MG63 (cell line): ENCODE measurements at regions not wholly inside any gene's neighbourhood (a gene's known extent, or its start where the extent isn't known, plus 50 kb on each side); places are given as distances from the start of the nearest gene placed in this dataset.

ENCODE experiments used
- DNase-seq: peaks from one replicate; pipeline ENCODE4 v3.0.0-alpha.2; 2020
- H3K27me3 ChIP-seq: fragments of 250-450 bp; sonication (Bioruptor Pico); 2 replicates; pipeline ENCODE4 v1.5.1; 2020; ENCODE audit warnings: mild to moderate bottlenecking, moderate library complexity
- H3K36me3 ChIP-seq: fragments of 250-450 bp; sonication (Bioruptor Pico); 2 replicates; pipeline ENCODE4 v1.5.1; 2020; ENCODE audit warnings: mild to moderate bottlenecking, moderate library complexity
- H3K4me3 ChIP-seq: fragments of 250-450 bp; sonication (Bioruptor Pico); 2 replicates; pipeline ENCODE4 v1.5.1; 2020; ENCODE audit warnings: mild to moderate bottlenecking, moderate library complexity
- H3K9me3 ChIP-seq: fragments of 250-450 bp; sonication (Bioruptor Pico); 2 replicates; pipeline ENCODE4 v1.5.1; 2020; ENCODE audit warnings: mild to moderate bottlenecking, moderate library complexity

DNA sequence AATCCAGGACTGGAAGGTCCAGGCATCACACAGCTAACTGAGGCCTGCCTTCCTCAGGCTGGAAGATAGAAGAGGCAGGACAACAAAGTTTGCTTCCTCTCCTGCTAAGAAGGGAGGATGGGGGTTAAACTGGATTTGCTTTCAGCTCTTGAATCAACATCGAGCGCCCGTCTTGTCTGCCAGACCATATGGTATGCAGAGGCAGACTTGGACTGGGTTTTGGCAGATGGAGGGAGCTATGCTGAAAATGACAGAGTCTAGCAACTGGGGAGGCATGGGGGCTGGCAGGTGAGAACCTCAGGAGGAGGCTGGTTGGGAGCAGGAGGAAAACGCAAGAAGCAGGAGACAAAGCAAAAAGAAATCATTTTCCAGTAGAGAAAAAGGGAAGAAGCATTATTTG lies 289.5 kb upstream of the IL12B start:
- Histone ChIP-seq H3K27me3 (no peaks in the 10 kb centered on the region), H3K36me3 (no peaks in the 10 kb centered on the region), H3K4me3 (no peak overlapping the region), H3K9me3 (peaks cover 6% of the 10 kb centered on the region; the same call in 1 of the 2 replicates)
- DNase-seq, result no peak

DNA sequence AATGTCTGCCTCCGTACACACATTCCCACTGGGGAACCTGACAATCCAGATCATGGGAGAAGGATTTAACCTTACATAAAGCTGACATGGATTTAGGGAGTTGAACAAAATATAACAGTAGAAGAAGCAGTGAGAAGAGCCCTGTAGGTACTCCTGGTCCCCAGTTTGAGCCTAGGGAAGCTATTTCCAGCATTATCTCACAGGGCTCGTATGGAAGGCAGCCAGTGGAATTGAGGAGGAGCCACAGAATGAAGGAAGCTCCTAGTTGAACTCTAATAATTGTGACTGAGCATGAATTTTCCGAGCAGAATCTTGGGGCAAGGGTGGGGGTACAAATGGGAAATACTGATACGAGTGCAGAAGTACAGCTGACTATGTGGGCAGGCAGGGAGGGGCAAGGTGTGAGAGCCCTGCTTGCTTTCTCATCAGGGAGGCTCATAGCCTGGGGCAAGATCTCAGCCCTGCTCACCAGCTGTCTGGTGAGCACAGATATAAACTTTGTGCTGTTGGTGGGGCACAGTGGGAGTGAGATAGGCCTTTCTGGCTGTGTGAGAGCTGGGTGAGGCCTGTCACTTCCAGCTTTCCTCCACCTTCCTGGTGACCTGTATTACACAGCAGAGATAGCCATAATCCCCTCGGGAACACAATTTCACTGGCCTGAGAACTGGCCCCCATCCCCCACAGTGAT lies 290.7 kb upstream of the IL12B start:
- Histone ChIP-seq H3K9me3 (peaks cover 7% of the 10 kb centered on the region; the same call in 1 of the 2 replicates), H3K36me3 (no peaks in the 10 kb centered on the region), H3K4me3 (no peak overlapping the region), H3K27me3 (no peaks in the 10 kb centered on the region)
- DNase-seq, result no peak

DNA sequence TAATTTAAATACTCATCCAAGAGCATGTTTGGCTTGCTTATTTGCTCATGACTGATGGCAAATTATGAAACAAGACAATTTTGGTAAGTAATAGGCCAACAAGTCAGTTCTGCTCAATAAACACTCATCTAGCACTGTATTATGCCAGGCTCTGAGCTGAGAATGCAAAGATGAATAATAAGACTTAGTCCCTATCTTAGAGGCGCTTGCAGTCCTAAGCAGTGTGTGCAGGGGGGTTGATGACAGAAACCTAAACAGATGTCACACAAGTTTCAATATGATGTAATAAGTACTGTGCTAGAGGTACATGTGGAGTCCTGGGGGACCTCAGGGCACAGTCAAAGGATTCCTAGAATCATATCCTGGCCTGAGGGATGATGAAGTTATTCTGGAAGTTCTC lies 287.6 kb upstream of the ADRA1B start:
- Histone ChIP-seq H3K36me3 (no peaks in the 10 kb centered on the region), H3K4me3 (no peak overlapping the region)
- no peak for DNase-seq

DNA sequence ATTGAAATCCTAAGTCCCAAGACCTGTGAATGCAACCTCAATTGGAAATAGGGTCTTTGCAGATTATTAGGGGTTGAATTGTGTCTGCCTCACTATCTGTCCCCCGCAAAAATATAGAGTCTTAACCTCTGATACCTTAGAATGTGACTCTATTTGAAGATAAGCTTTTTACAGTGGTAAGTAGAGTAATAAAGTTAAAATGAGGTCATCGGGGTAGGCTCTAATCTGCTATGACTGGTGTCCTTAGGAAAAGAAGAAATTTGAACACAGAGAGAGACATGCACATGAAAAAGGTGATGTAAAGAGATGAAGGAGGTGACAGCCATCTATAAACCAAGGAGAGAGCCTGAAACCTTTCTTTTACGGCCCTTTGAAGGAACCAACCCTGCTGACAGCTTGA lies 287.1 kb upstream of the ADRA1B start:
- DNase-seq, result no peak
- peaks cover 10% of the 10 kb centered on the region; the same call in 1 of the 2 replicates for H3K9me3 ChIP-seq
- H3K4me3 ChIP-seq, result no peak overlapping the region
- no peaks in the 10 kb centered on the region; the same call in 1 of the 2 replicates for H3K27me3 ChIP-seq
- H3K36me3 ChIP-seq, result no peaks in the 10 kb centered on the region

More for the DNA sequence above, 287.6 kb upstream of the ADRA1B start:
- Histone ChIP-seq H3K9me3 (peaks cover 10% of the 10 kb centered on the region; the same call in 1 of the 2 replicates), H3K27me3 (no peaks in the 10 kb centered on the region; the same call in 1 of the 2 replicates)

DNA sequence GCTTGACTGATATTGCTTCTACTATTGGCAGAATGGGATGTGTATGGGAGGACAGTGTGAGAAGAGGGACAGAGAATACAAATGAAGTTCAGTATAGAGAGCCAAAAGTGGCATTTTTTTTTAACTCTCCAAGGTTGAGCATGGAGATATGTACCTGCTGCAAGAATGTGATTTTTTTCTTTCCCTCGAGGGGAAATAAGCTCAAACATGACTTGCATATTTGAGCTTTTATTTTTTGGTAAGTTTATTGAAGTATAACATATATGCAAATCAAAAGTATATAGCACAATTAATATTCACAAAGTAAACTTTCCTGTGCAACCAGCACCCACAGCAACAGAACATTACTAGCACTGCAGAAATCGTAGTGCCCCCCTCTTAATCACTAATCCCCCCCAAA lies 285.7 kb upstream of the ADRA1B start:
- H3K27me3 ChIP-seq, result no peaks in the 10 kb centered on the region; the same call in 1 of the 2 replicates
- DNase-seq, result no peak
- H3K9me3 ChIP-seq, result peaks cover 7% of the 10 kb centered on the region; the same call in 1 of the 2 replicates
- no peak overlapping the region for H3K4me3 ChIP-seq
- H3K36me3 ChIP-seq, result no peaks in the 10 kb centered on the region

DNA sequence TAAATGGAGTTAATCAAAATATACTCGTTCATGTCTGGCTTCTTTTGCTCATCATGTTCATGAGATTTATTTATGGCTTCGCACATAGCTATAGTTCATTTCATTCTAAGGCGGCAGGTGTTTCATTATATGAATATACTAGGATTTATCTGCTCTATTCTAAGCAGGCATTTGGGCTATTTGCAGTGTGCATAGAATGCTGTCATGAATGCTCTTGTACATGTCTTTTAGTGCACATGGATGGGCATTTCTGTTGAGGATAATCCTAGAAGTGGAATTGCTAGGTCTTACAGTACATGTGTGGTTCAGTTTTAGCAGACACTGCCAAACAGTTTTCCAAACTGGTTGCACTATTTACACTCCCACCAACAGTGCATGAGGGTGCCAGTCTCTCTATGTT lies 285.3 kb upstream of the ADRA1B start:
- no peak for DNase-seq
- Histone ChIP-seq H3K9me3 (peaks cover 7% of the 10 kb centered on the region; the same call in 1 of the 2 replicates), H3K4me3 (no peak overlapping the region), H3K36me3 (no peaks in the 10 kb centered on the region), H3K27me3 (no peaks in the 10 kb centered on the region; the same call in 1 of the 2 replicates)

DNA sequence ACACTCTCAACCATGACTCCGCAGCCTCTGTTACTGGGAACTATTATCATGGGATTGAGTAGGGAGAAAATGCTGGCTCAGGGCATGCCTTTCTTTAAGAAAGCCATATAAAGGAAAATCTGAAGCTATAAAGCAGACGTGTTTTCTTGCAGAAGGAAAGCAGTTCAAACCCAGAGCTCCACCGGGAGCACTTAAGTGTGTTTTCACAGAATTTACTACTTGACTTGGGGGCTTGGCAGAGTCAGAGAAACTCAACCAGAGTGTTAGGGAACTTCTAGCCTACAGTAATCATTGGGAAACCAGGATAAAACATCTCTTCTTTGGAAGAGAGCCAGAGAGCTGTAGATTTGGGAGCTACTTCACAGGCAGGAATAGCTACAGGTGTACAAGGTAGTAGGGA lies 283.4 kb upstream of the ADRA1B start:
- H3K9me3 ChIP-seq, result peaks cover 5% of the 10 kb centered on the region; the same call in 1 of the 2 replicates
- DNase-seq, result no peak
- H3K4me3 ChIP-seq, result no peak overlapping the region
- no peaks in the 10 kb centered on the region for H3K36me3 ChIP-seq
- H3K27me3 ChIP-seq, result no peaks in the 10 kb centered on the region; the same call in 1 of the 2 replicates

DNA sequence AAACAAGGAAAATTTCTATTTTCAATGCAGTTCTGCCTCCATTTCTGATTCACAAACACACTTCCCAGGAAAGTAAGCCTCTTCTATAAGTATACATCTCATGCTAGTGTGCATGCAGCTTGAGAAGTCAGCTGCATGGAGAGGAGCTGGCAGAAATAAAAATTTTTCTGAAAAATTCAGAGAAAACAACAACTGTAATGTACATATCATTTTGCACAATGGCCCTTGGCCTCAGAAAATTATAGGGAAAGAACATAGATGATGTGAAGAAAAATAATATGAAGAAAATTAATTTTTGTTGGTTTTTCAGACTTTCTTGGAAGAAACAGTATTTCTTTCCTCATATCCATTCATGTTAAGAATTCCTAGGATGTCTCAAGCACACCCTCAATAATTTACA lies 277.8 kb upstream of the ADRA1B start:
- no peak overlapping the region for H3K4me3 ChIP-seq
- DNase-seq, result no peak
- H3K9me3 ChIP-seq, result no peaks in the 10 kb centered on the region; the same call in 1 of the 2 replicates
- H3K36me3 ChIP-seq, result no peaks in the 10 kb centered on the region
- H3K27me3 ChIP-seq, result no peaks in the 10 kb centered on the region; the same call in 1 of the 2 replicates

DNA sequence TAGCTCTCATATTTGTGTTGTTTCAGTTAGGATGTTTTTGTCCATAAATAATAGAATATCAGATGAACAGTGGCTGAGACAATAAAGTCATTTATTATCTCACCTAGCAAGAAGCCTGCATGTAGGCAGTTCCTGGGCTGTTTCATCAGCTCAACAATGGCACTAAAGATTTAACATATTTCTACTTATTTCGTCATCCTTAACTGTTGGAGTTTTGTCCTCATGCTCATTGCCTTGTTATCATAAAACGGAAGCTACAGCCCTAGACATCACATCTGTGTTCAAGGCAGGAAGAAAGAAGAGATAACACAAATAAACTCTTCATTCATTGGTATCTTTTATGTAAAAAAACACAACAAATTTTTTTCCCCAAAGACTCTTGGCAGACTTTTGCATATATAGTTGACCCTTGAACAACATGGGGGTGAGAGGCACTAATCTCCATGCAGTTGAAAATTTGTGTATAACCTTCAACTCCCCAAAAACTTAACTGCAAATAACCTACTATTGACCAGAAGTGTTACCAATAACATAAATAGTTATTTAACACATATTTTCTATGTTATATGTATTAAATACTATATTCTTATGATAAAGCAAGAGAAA lies 277.2 kb upstream of the ADRA1B start:
- Histone ChIP-seq H3K36me3 (no peaks in the 10 kb centered on the region), H3K9me3 (no peaks in the 10 kb centered on the region; the same call in 1 of the 2 replicates), H3K27me3 (no peaks in the 10 kb centered on the region), H3K4me3 (no peak overlapping the region)
- DNase-seq, result no peak

DNA sequence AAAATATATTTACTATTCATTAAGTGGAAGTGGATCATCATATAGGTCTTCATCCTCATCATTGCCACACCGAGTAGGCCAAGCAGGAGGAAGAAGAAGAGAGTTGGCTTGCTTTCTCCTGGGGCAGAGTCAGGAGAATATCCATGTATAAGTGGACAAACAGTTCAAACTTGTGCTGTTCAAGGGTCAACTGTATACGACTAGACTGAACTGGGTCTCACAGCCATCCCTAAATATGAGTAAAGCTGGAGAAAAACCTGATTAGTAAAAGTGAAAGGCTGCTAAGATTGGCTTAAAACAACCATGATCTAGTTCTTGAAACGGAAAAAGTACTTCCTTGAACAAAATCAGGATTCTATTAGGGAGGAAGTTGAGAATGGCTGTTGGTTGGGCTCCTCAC lies 276.7 kb upstream of the ADRA1B start:
- no peak overlapping the region for H3K4me3 ChIP-seq
- H3K9me3 ChIP-seq, result no peaks in the 10 kb centered on the region; the same call in 1 of the 2 replicates
- DNase-seq, result no peak
- no peaks in the 10 kb centered on the region for H3K36me3 ChIP-seq
- no peaks in the 10 kb centered on the region for H3K27me3 ChIP-seq

DNA sequence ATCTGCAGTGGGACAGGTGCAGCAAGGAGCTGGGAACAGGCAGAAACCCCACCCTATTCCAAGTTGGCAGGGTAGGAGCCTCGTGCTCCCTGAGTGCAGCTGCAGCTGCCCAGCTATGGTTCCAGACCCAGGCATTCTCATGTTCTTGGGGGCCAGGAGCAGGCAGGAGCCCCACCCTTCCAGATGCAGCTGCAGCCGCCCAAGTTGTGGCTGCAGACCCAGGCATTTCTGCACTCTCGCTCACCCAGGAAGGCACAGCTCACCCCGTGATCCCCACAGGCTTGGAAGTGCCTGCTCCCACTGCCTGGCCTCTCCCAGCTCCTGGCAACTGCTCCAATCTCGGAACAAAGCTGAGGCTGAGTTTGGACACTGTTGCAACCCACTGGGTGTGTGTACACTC lies 275.8 kb upstream of the ADRA1B start:
- H3K36me3 ChIP-seq, result no peaks in the 10 kb centered on the region
- DNase-seq, result no peak
- no peak overlapping the region for H3K4me3 ChIP-seq
- H3K27me3 ChIP-seq, result no peaks in the 10 kb centered on the region
- no peaks in the 10 kb centered on the region for H3K9me3 ChIP-seq

DNA sequence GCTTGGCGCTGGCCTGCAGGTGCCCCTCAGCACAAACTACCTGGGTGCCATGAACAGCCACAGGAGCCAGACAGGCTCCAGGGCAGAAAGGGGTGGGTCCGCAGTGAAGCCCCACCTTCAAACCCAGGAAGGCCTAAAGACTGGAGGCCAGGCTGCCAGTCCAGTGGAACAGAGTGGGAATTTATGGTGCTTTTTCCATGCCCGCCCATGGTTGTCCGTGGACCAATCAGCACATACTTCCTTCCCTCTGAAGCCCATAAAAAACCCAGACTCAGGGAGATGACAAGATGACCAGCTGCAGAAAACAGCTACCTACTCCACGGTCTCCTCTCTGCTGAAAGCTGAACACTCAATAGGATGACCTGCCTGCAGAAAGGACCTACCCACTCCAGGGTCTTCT lies 275.4 kb upstream of the ADRA1B start:
- H3K27me3 ChIP-seq, result no peaks in the 10 kb centered on the region
- H3K9me3 ChIP-seq, result no peaks in the 10 kb centered on the region
- H3K4me3 ChIP-seq, result no peak overlapping the region
- H3K36me3 ChIP-seq, result no peaks in the 10 kb centered on the region
- DNase-seq, result no peak

DNA sequence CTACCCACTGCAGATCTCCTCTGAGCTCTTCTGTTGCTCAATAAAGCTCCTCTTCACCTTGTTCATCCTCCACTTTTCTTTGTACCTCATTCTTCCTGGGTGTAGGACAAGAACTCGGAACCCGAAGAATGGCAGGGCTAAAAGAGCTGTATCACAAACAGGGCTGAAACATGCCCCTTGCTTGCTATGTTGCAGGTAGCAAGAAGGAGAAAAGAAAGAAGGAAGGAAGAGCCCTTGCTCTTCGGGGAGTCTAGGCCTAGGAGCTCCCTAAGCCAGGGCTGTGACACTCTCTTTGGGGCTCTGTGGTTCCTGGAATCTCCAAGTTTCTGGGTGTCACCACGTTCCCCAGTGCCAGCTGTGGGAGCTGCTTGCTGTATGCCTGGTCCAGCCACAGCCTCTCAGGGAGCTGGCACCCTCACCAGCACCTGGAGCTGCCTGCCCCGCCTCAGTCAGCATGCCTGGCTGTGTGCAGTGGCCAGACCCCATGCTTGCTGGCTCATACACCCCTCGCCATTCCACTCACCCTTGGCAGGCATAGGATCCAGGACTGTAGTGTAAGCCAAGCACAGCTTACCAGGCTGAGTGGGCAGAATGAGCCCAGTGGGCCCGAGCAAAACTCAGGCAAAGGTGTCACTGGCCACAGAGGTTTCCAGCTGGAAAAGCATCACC lies 274.8 kb upstream of the ADRA1B start:
- no peak for DNase-seq
- no peak overlapping the region for H3K4me3 ChIP-seq
- no peaks in the 10 kb centered on the region for H3K36me3 ChIP-seq
- H3K27me3 ChIP-seq, result no peaks in the 10 kb centered on the region
- H3K9me3 ChIP-seq, result no peaks in the 10 kb centered on the region

DNA sequence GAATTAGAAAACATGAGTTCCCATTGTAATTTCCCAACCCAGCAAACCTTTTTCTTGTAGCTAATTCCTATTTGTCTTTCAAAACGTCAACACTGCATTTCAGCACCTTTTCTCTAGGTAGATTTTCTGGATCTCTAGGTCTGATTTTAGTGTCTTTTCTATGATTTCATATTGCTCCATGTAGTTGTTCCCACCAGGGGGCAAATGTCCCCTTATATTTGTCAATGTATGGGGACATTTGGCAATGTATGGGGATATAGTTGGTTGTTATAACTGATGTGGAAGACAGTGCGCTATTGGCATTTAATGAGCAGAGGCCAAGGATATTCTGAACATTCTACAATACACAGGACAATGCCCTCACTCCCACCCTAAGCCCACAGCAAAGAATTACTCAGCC lies 273.9 kb upstream of the ADRA1B start:
- no peaks in the 10 kb centered on the region for H3K27me3 ChIP-seq
- no peak for DNase-seq
- H3K36me3 ChIP-seq, result no peaks in the 10 kb centered on the region
- no peak overlapping the region for H3K4me3 ChIP-seq
- H3K9me3 ChIP-seq, result no peaks in the 10 kb centered on the region

DNA sequence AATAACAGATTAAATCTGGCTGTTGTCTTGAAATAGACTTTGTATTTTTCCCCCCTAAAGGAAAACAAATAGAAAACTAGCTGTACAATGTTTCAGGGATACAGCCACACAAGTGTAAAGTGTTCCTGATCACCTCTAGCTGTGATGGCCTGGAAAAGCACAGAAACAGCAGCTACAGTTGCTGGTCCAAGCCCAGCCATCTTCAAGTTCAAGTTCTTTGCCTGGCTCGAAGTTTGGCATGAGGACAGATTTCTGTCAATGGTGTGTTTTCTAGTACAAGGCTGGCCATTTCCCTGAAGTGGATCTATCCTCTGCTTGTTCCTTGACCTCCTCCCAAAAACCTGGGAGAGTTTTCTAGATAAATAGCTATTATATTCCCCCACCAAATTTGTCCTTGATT lies 272.2 kb upstream of the ADRA1B start:
- H3K27me3 ChIP-seq, result no peaks in the 10 kb centered on the region
- H3K9me3 ChIP-seq, result no peaks in the 10 kb centered on the region
- DNase-seq, result no peak
- no peak overlapping the region for H3K4me3 ChIP-seq
- H3K36me3 ChIP-seq, result no peaks in the 10 kb centered on the region

DNA sequence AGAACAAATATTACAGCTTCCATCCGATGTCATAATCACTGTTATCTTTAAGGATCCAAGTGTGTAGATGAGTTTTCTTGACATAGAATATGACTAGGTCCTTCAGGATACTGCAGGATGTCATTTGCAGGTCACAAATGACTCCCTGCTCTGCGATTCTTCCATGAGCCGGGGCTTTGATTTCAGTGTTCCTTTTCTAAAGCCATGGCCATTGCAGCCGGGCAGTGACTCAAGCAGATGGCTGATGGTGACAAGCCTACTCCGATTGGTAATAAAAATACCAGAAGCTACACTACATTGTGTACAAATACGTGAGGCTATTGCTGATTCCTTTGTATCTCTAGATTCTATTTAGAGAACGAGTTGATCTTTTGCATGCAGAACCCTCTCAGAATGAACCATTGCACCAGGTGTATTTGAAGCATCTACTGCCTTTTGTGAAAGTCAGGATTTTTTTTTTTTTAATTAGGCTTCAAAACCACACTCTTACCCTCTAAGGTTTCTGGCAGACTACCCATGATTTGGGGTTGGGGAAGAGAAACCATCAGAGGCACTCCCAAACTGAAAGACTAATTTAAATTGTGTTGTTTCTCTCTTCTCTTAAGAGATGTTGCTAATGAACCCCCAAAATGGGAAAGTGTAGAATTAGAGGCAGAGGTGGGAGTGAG lies 271.0 kb upstream of the ADRA1B start:
- no peak for DNase-seq
- H3K36me3 ChIP-seq, result no peaks in the 10 kb centered on the region
- no peaks in the 10 kb centered on the region for H3K9me3 ChIP-seq
- H3K27me3 ChIP-seq, result no peaks in the 10 kb centered on the region
- no peak overlapping the region for H3K4me3 ChIP-seq

DNA sequence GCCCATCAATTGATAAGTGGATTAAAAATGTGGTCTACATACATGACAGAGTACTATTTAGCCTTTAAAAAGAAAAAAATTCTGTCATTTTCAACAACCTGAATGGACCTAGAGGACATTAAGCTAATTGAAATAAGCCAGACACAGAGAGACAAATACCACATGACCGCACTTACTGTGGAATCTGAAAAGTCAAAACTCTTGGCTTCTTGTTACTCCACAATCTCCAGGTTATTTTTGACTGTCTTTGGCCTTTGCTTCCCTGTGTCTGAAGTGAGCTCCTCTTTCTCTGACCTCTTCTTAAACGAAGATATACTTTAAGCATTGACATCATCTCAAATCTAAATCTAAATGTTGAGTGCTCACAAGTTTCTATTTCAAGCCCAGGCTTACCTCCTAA lies 265.5 kb upstream of the ADRA1B start:
- H3K27me3 ChIP-seq, result no peaks in the 10 kb centered on the region; the same call in 1 of the 2 replicates
- no peaks in the 10 kb centered on the region for H3K9me3 ChIP-seq
- DNase-seq, result no peak
- H3K4me3 ChIP-seq, result no peak overlapping the region
- no peaks in the 10 kb centered on the region for H3K36me3 ChIP-seq
